ENCODE measurements at regions not wholly inside any gene's neighbourhood (a gene's known extent, or its start where the extent isn't known, plus 50 kb on each side); places are given as distances from the start of the nearest gene placed in this dataset.

- H3K4me3 ChIP-seq (replicated peaks in 1 of 2; ENCODE audit: low read depth in 2 of 2, low read length in 2 of 2), result no peak overlapping the region
- DNase-seq (ENCODE audit: low read depth in 2 of 2), result no peak
- TF ChIP-seq, protein P1, sequence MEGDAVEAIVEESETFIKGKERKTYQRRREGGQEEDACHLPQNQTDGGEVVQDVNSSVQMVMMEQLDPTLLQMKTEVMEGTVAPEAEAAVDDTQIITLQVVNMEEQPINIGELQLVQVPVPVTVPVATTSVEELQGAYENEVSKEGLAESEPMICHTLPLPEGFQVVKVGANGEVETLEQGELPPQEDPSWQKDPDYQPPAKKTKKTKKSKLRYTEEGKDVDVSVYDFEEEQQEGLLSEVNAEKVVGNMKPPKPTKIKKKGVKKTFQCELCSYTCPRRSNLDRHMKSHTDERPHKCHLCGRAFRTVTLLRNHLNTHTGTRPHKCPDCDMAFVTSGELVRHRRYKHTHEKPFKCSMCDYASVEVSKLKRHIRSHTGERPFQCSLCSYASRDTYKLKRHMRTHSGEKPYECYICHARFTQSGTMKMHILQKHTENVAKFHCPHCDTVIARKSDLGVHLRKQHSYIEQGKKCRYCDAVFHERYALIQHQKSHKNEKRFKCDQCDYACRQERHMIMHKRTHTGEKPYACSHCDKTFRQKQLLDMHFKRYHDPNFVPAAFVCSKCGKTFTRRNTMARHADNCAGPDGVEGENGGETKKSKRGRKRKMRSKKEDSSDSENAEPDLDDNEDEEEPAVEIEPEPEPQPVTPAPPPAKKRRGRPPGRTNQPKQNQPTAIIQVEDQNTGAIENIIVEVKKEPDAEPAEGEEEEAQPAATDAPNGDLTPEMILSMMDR (IDR thresholded peaks at IDR 0.05; ENCODE audit: low read depth, low read length), result no peak
These were observed 267.3 kb upstream of the NPVF start for GRCh38 chr7:25495342-25496250.

- no peak overlapping the region for H3K4me3 ChIP-seq (replicated peaks in 1 of 2; ENCODE audit: low read depth in 2 of 2, low read length in 2 of 2)
- no peak for DNase-seq (ENCODE audit: low read depth in 2 of 2)
- TF ChIP-seq, protein P1 (IDR thresholded peaks at IDR 0.05; ENCODE audit: low read depth, low read length), result no peak
These were observed 268.4 kb upstream of the NPVF start for GRCh38 chr7:25496476-25497368.

GRCh38 chr7:25500393-25500921 lies 272.2 kb upstream of the NPVF start:
- no peak for DNase-seq (ENCODE audit: low read depth in 2 of 2)
- no peak overlapping the region for H3K4me3 ChIP-seq (replicated peaks in 1 of 2; ENCODE audit: low read depth in 2 of 2, low read length in 2 of 2)
- TF ChIP-seq, protein P1 (IDR thresholded peaks at IDR 0.05; ENCODE audit: low read depth, low read length), result no peak

- TF ChIP-seq, protein P1 (IDR thresholded peaks at IDR 0.05; ENCODE audit: low read depth, low read length), result no peak
- DNase-seq (ENCODE audit: low read depth in 2 of 2), result no peak
- H3K4me3 ChIP-seq (replicated peaks in 1 of 2; ENCODE audit: low read depth in 2 of 2, low read length in 2 of 2), result no peak overlapping the region
These were observed 275.0 kb upstream of the NPVF start for GRCh38 chr7:25503306-25503705.

DNA sequence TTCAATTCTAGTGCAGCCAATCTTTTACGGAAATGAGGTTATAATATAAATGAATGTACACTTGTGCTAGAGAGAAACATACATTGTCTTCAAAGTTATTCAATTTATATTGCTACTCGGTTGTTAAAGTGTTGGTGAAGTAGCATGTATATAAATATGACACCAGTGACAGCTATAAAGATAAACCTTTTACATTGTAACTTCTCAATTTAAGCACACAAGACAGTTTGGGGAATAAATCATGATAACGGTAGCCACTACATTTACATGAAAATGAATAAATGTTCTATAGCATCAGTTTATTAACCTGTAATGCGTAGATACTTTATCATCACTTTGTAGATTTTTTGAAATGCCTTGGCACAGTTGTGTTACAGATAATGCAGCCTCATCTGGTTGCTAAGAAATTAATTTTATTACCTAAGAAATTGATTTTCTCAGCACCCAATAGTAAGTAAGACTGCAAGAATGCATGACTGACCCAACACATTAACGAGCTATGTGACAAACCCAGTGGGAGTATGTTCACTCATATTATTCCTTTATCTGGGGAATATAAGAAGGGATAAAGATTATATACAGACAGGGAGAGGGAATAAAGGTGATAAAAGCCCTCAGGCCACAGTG lies 283.9 kb upstream of the NPVF start:
- TF ChIP-seq, protein P1 (IDR thresholded peaks at IDR 0.05; ENCODE audit: low read depth, low read length), result no peak
- no peak overlapping the region for H3K4me3 ChIP-seq (replicated peaks in 1 of 2; ENCODE audit: low read depth in 2 of 2, low read length in 2 of 2)
- DNase-seq (ENCODE audit: low read depth in 2 of 2), result no peak

DNA sequence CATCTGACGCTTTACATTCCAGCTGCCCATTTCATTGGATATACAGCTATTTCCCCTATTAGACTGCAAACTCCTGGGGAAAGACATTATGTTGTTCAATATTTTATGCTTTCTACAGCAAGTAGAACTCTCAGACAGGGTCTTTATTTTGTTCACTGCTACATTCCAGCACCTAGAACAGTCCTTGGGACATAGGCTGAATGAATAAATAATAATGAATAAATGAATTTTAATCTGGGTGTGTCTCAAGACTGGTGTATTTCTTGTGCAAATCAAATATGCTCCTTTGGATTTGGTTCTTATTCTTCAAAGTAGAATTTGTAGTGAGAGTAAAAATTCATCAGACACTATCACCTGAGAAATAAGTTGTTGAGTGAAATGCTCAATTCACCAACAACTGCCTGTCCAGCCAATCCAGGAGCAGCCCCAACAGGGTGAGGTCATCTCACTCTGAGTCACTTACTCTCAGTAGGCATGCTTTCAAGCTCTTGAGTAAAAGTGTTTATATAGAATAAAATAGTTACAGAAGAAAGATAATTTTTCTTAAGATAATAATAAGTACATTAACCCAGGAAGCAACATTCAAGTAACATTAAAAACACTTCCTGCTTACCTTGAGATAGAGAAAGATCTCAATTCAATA lies 287.5 kb upstream of the NPVF start:
- no peak overlapping the region for H3K4me3 ChIP-seq (replicated peaks in 1 of 2; ENCODE audit: low read depth in 2 of 2, low read length in 2 of 2)
- no peak for DNase-seq (ENCODE audit: low read depth in 2 of 2)
- TF ChIP-seq, protein P1 (IDR thresholded peaks at IDR 0.05; ENCODE audit: low read depth, low read length), result no peak
